Karpas-422 (cell line): ENCODE measurements at regions not wholly inside any gene's neighbourhood (a gene's known extent, or its start where the extent isn't known, plus 50 kb on each side); places are given as distances from the start of the nearest gene placed in this dataset.
"Not testable (repeated sequence)": the region's sequence is repeated elsewhere in the genome, so short reads cannot be mapped to it uniquely, and the experiment has no call there.

Source experiments
- DNase-seq: peaks from one replicate; pipeline ENCODE4 v3.0.0-alpha.2; 2015
- H2AFZ ChIP-seq: fragments of 200-600 bp; sonication (generic); 2 replicates; pipeline ENCODE4 v1.6.1; 2014; ENCODE audit warnings: antibody characterized with exemption, low read length, mixed read lengths
- H3K27ac ChIP-seq: fragments of 200-600 bp; sonication (generic); 2 replicates; pipeline ENCODE4 v1.5.1; 2014; ENCODE audit warnings: mild to moderate bottlenecking, low read length, moderate library complexity
- H3K27me3 ChIP-seq: fragments of 200-600 bp; sonication (generic); 2 replicates; pipeline ENCODE4 v1.6.1; 2014; ENCODE audit warnings: low read length, mixed read lengths
- H3K36me3 ChIP-seq: fragments of 200-600 bp; sonication (generic); 2 replicates; pipeline ENCODE4 v1.6.1; 2014; ENCODE audit warnings: low read length, mixed read lengths; ENCODE audit not compliant: insufficient read depth
- H3K4me1 ChIP-seq: fragments of 200-600 bp; sonication (generic); 2 replicates; pipeline ENCODE4 v1.6.1; 2014; ENCODE audit warnings: mild to moderate bottlenecking, low read length, mixed read lengths
- H3K4me2 ChIP-seq: fragments of 200-600 bp; sonication (generic); 2 replicates; pipeline ENCODE4 v1.6.1; 2014; ENCODE audit warnings: low read length, low read depth, mild to moderate bottlenecking; ENCODE audit not compliant: poor library complexity, severe bottlenecking
- H3K4me3 ChIP-seq: fragments of 200-600 bp; sonication (generic); 2 replicates; pipeline ENCODE4 v1.5.1; 2014; ENCODE audit warnings: mild to moderate bottlenecking, antibody characterized with exemption, low read length, mixed read lengths
- H3K79me2 ChIP-seq: fragments of 200-600 bp; sonication (generic); 2 replicates; pipeline ENCODE4 v1.6.1; 2014; ENCODE audit warnings: mild to moderate bottlenecking, low read length, mixed read lengths
- H3K9ac ChIP-seq: fragments of 200-600 bp; sonication (generic); 2 replicates; pipeline ENCODE4 v1.6.0; 2014; ENCODE audit warnings: low read length
- H3K9me2 ChIP-seq: fragments of 200-600 bp; sonication (generic), shearing (Covaris generic); replicated peaks from 2 replicates; pipeline ENCODE4 v1.6.0; 2014; ENCODE audit warnings: mild to moderate bottlenecking, low read length, moderate library complexity; ENCODE audit not compliant: insufficient read depth
- H3K9me3 ChIP-seq: fragments of 300-700, 200-600 bp; sonication (generic); 2 replicates; pipeline ENCODE4 v1.6.1; 2014; ENCODE audit warnings: low read length, mixed read lengths
- H4K20me1 ChIP-seq: fragments of 200-600 bp; sonication (generic); 2 replicates; pipeline ENCODE4 v1.6.1; 2014; ENCODE audit warnings: mild to moderate bottlenecking, antibody characterized with exemption, low read length, low read depth; ENCODE audit not compliant: insufficient read depth

GRCh38 chr10:121132273-121132672 is 281.1 kb downstream of the WDR11 start:
- no peak overlapping the region for H2AFZ ChIP-seq
- no peaks in the 10 kb centered on the region for H3K4me1 ChIP-seq
- no peak overlapping the region for H3K4me2 ChIP-seq
- no peak overlapping the region for H3K4me3 ChIP-seq
- H3K9ac ChIP-seq, result no peak overlapping the region
- H3K27me3 ChIP-seq, result no peaks in the 10 kb centered on the region
- no peaks in the 10 kb centered on the region for H4K20me1 ChIP-seq
- H3K79me2 ChIP-seq, result no peaks in the 10 kb centered on the region
- no peaks in the 10 kb centered on the region for H3K36me3 ChIP-seq
- no peaks in the 10 kb centered on the region for H3K9me2 ChIP-seq
- no peak for DNase-seq
- no peaks in the 10 kb centered on the region for H3K9me3 ChIP-seq
- H3K27ac ChIP-seq, result no peak overlapping the region

DNA sequence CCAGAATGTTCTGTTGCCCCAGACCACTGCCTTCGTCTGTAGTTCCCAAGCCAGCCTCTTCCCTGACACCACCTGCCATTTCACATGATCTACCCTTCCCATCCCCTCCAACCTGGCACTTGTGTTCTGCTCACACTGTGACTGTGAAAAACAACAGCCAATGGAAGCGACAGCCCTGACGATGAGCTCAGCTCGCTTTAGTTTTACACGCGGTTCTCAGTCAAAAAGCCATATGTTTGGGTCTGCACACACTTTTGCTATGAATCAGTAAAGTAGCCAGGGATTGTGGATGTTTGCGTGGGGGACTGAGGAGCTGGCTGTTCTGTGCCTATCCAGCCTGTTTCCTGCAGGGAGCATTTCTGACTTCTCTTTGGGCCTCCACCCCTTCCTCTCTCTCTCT is 282.7 kb downstream of the WDR11 start:
- H3K27ac ChIP-seq, result no peak overlapping the region
- no peak overlapping the region for H3K9ac ChIP-seq
- no peaks in the 10 kb centered on the region for H3K9me3 ChIP-seq
- H3K79me2 ChIP-seq, result no peaks in the 10 kb centered on the region
- H3K36me3 ChIP-seq, result no peaks in the 10 kb centered on the region
- no peaks in the 10 kb centered on the region for H3K4me1 ChIP-seq
- H3K27me3 ChIP-seq, result no peaks in the 10 kb centered on the region
- H3K9me2 ChIP-seq, result no peaks in the 10 kb centered on the region
- H2AFZ ChIP-seq, result no peak overlapping the region
- H3K4me3 ChIP-seq, result no peak overlapping the region
- H4K20me1 ChIP-seq, result no peaks in the 10 kb centered on the region
- H3K4me2 ChIP-seq, result no peak overlapping the region
- no peak for DNase-seq

- no peak overlapping the region for H3K4me3 ChIP-seq
- no peak overlapping the region for H3K9ac ChIP-seq
- no peaks in the 10 kb centered on the region for H3K4me1 ChIP-seq
- H3K27ac ChIP-seq, result no peak overlapping the region
- no peaks in the 10 kb centered on the region for H4K20me1 ChIP-seq
- H2AFZ ChIP-seq, result no peak overlapping the region
- no peaks in the 10 kb centered on the region for H3K9me2 ChIP-seq
- H3K36me3 ChIP-seq, result no peaks in the 10 kb centered on the region
- no peaks in the 10 kb centered on the region for H3K9me3 ChIP-seq
- H3K79me2 ChIP-seq, result no peaks in the 10 kb centered on the region
- H3K4me2 ChIP-seq, result no peak overlapping the region
- H3K27me3 ChIP-seq, result no peaks in the 10 kb centered on the region
- no peak for DNase-seq
Measured at GRCh38 chr10:121134711-121135110, 283.5 kb downstream of the WDR11 start.

DNA sequence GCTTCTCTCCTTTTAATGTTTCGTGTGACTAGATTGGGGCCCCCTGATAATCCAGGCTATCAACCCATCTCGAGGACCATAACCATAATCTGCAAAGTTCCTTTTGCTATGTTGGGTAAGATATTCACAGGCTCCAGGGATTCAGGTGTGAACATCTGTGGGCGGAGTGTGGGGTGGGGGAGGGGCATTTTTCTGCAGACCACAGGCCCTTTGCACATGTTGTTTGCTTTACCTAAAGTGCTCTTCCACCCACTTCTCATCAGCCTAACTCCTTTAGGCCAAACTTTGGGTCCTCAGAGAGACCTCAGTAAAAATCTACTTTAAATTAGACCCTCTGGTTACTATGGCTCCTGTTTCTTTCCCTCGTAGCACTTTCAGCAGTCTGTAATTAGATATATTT is 284.4 kb downstream of the WDR11 start:
- H2AFZ ChIP-seq, result no peak overlapping the region
- H3K27ac ChIP-seq, result no peak overlapping the region
- no peaks in the 10 kb centered on the region for H3K79me2 ChIP-seq
- H3K9me3 ChIP-seq, result no peaks in the 10 kb centered on the region
- H3K4me3 ChIP-seq, result no peak overlapping the region
- H3K36me3 ChIP-seq, result no peaks in the 10 kb centered on the region
- no peak overlapping the region for H3K9ac ChIP-seq
- no peaks in the 10 kb centered on the region for H4K20me1 ChIP-seq
- no peak overlapping the region for H3K4me2 ChIP-seq
- no peaks in the 10 kb centered on the region for H3K4me1 ChIP-seq
- no peak for DNase-seq
- H3K9me2 ChIP-seq, result no peaks in the 10 kb centered on the region
- H3K27me3 ChIP-seq, result no peaks in the 10 kb centered on the region

GRCh38 chr10:121137533-121137932 is 286.4 kb downstream of the WDR11 start:
- no peaks in the 10 kb centered on the region for H3K27me3 ChIP-seq
- H3K9me2 ChIP-seq, result no peaks in the 10 kb centered on the region
- DNase-seq, result no peak
- no peaks in the 10 kb centered on the region for H3K79me2 ChIP-seq
- no peak overlapping the region for H3K27ac ChIP-seq
- no peaks in the 10 kb centered on the region for H3K36me3 ChIP-seq
- no peaks in the 10 kb centered on the region for H4K20me1 ChIP-seq
- no peak overlapping the region for H3K4me3 ChIP-seq
- no peaks in the 10 kb centered on the region for H3K9me3 ChIP-seq
- H3K4me1 ChIP-seq, result no peaks in the 10 kb centered on the region
- no peak overlapping the region for H3K4me2 ChIP-seq
- no peak overlapping the region for H2AFZ ChIP-seq
- no peak overlapping the region for H3K9ac ChIP-seq

GRCh38 chr10:121138112-121138860 is 287.1 kb downstream of the WDR11 start:
- Histone ChIP-seq H3K27me3 (no peaks in the 10 kb centered on the region), H3K4me2 (no peak overlapping the region), H4K20me1 (no peaks in the 10 kb centered on the region), H3K79me2 (no peaks in the 10 kb centered on the region), H3K9ac (no peak overlapping the region), H3K36me3 (no peaks in the 10 kb centered on the region), H3K4me1 (no peaks in the 10 kb centered on the region), H3K27ac (no peak overlapping the region), H3K4me3 (no peak overlapping the region), H3K9me2 (no peaks in the 10 kb centered on the region), H3K9me3 (no peaks in the 10 kb centered on the region), H2AFZ (no peak overlapping the region)
- no peak for DNase-seq

DNA sequence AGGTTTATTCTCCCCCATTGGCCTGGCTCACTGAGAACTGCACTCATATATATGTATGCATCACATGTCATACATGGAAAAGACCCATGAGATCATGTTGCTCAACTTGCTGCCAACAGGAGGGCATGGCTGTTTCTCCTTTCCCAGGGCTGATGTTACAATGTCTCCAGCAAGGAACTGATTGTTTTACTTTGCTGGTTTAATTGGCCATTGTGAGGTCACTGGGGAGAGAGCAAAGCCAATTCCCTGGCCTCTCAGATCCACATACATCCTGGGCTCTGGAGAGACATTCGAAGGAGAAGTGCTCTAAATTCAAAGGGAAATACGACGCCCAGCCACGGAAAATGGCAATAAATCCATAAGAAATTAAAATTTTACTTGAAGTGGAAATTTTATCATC is 287.8 kb downstream of the WDR11 start:
- no peaks in the 10 kb centered on the region for H3K9me3 ChIP-seq
- no peaks in the 10 kb centered on the region for H3K27me3 ChIP-seq
- DNase-seq, result no peak
- H3K4me2 ChIP-seq, result no peak overlapping the region
- H3K4me1 ChIP-seq, result no peaks in the 10 kb centered on the region
- no peak overlapping the region for H2AFZ ChIP-seq
- H3K36me3 ChIP-seq, result no peaks in the 10 kb centered on the region
- no peak overlapping the region for H3K4me3 ChIP-seq
- no peaks in the 10 kb centered on the region for H3K9me2 ChIP-seq
- no peaks in the 10 kb centered on the region for H4K20me1 ChIP-seq
- H3K79me2 ChIP-seq, result no peaks in the 10 kb centered on the region
- H3K27ac ChIP-seq, result no peak overlapping the region
- no peak overlapping the region for H3K9ac ChIP-seq

DNA sequence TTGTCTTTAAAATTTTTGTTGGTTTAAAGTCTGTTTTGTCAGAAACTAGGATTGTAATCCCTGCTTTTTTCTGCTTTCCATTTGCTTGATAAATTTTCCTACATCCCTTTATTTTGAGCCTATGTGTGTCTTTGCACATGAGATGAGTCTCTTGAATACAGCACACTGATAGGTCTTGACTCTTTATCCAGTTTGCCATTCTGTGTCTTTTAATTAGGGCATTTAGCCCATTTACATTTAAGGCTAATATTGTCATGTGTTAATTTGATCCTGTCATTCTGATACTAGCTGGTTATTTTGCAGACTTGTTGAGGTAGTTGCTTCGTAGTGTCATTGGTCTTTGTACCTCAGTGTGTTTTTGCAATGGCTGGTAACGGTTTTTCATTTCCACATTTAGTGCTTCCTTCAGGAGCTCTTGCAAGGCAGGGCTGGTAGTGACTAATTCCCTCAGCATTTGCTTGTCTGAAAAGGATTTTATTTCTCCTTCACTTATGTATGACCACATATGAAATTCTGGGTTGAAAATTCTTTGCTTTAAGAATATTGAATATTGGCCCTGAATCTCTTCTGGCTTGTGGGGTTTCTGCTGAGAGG is 294.7 kb downstream of the WDR11 start:
- H3K9me3 ChIP-seq, H3K27ac ChIP-seq, H3K4me1 ChIP-seq, H3K79me2 ChIP-seq, H3K9ac ChIP-seq, H3K36me3 ChIP-seq, H3K4me2 ChIP-seq, H3K27me3 ChIP-seq, H3K4me3 ChIP-seq, DNase-seq, H4K20me1 ChIP-seq, H2AFZ ChIP-seq, H3K9me2 ChIP-seq: not testable (repeated sequence)
